ENCODE measurements at regions not wholly inside any gene's neighbourhood (a gene's known extent, or its start where the extent isn't known, plus 50 kb on each side); places are given as distances from the start of the nearest gene placed in this dataset.

GRCh38 chr11:92687724-92688123 lies 281.7 kb upstream of the MTNR1B start:
- TF ChIP-seq CTCF (conservative IDR thresholded peaks at IDR 0.05 in 1 of 2, IDR thresholded peaks at IDR 0.05 in 1 of 2; ENCODE audit: extremely low read depth in 1 of 2, insufficient read depth in 1 of 2, low read depth in 1 of 2, low read length in 2 of 2): no peak
- TF ChIP-seq EZH2 (IDR thresholded peaks at IDR 0.05; ENCODE audit: borderline replicate concordance, low read length): no peak
